Kidney (tissue), 13 donors: ENCODE measurements at regions not wholly inside any gene's neighbourhood (a gene's known extent, or its start where the extent isn't known, plus 50 kb on each side); places are given as distances from the start of the nearest gene placed in this dataset.
A peak's percentile ranks its signal among the peaks of the same experiment; 100 is the strongest.

Experiments used
- DNase-seq, 5 donors: peaks; one replicate each; pipeline ENCODE4 v3.0.0-alpha.2; 2013 to 2020
- FAIRE-seq: peaks from 2 replicates; lab custom pipeline; 2012; peaks lifted over from hg19 to GRCh38; lab: Jason Lieb, UNC
- H3K27ac ChIP-seq, 2 donors: one replicate each; pipeline ENCODE4 v1.7.0; 2013; ENCODE audit warnings: low read depth in 2 of 2, low read length in 2 of 2, inconsistent platforms in 1 of 2
- H3K27me3 ChIP-seq: one replicate; pipeline ENCODE4 v1.7.1; 2013; ENCODE audit warnings: low read length, inconsistent platforms; ENCODE audit not compliant: control insufficient read depth, insufficient read depth
- H3K36me3 ChIP-seq, 3 donors: one replicate each; pipeline versions ENCODE4 v1.7.0 to v1.7.1; 2013; ENCODE audit warnings: low read length in 3 of 3, control low read depth in 1 of 3, inconsistent platforms in 1 of 3; ENCODE audit not compliant: insufficient read depth in 3 of 3, control insufficient read depth in 2 of 3
- H3K4me1 ChIP-seq, 3 donors: one replicate each; pipeline versions ENCODE4 v1.7.0 to v1.7.1; 2013; ENCODE audit warnings: low read length in 3 of 3, inconsistent platforms in 1 of 3, low read depth in 1 of 3; ENCODE audit not compliant: control insufficient read depth in 2 of 3, insufficient read depth in 2 of 3
- H3K4me3 ChIP-seq, 3 donors: one replicate each; pipeline versions ENCODE4 v1.7.0 to v1.8.1; 2013; ENCODE audit warnings: low read length in 3 of 3, control low read depth in 1 of 3, inconsistent platforms in 1 of 3
- H3K9ac ChIP-seq, 3 donors: one replicate each; pipeline versions ENCODE4 v1.7.0 to v1.7.1; 2013; ENCODE audit warnings: low read length in 3 of 3, control low read depth in 1 of 3, inconsistent platforms in 1 of 3
- H3K9me3 ChIP-seq, 3 donors: one replicate each; pipeline versions ENCODE4 v1.7.0 to v1.7.1; 2013; ENCODE audit warnings: low read length in 3 of 3, control low read depth in 1 of 3, inconsistent platforms in 1 of 3; ENCODE audit not compliant: control insufficient read depth in 2 of 3, insufficient read depth in 1 of 3
- CTCF ChIP-seq: IDR thresholded peaks from 3 replicates; pipeline ENCODE4 v1.5.1; 2012; ENCODE audit warnings: mild to moderate bottlenecking, moderate library complexity, borderline replicate concordance; ENCODE audit not compliant: insufficient read depth; ENCODE audit errors: extremely low read depth
- intact Hi-C: fragments of 100-400 bp; cut with DNase I; formaldehyde crosslinking; loops from one replicate; pipeline ENCODE4 v1.11.1; 2022
- donor health status: control.
- donor health status: control.
- donor health status: control.
- donor health status: control.
- donor health status: control.
- donor health status: DM: yes; HTN: yes; CAD: no.
- donor health status: Normal renal cell carcinoma (clear cell type).

GRCh38 chr5:82448374-82448773 is 170.2 kb upstream of the RPS23 start:
- no peak for FAIRE-seq
- Histone ChIP-seq H3K27ac (no peak overlapping the region), H3K9ac (no peak overlapping the region), H3K4me3 (no peak overlapping the region), H3K27me3 (no peaks in the 10 kb centered on the region), H3K36me3 (no peaks in the 10 kb centered on the region), H3K9me3 (no peaks in the 10 kb centered on the region), H3K4me1 (no peaks in the 10 kb centered on the region)
- no peak for DNase-seq
- no peak for TF ChIP-seq CTCF
- intact Hi-C loops, result no loop called here

GRCh38 chr5:82447913-82448312 is 169.8 kb upstream of the RPS23 start:
- no peak for TF ChIP-seq CTCF
- H3K27ac ChIP-seq, result no peak overlapping the region
- intact Hi-C loops, result no loop called here
- H3K4me1 ChIP-seq, result no peaks in the 10 kb centered on the region
- no peak for FAIRE-seq
- no peak overlapping the region for H3K9ac ChIP-seq
- no peaks in the 10 kb centered on the region for H3K36me3 ChIP-seq
- H3K4me3 ChIP-seq, result no peak overlapping the region
- no peaks in the 10 kb centered on the region for H3K27me3 ChIP-seq
- H3K9me3 ChIP-seq, result no peaks in the 10 kb centered on the region
- DNase-seq, result no peak

GRCh38 chr5:82446809-82447208 is 168.7 kb upstream of the RPS23 start:
- Histone ChIP-seq H3K4me1 (no peaks in the 10 kb centered on the region), H3K9ac (no peak overlapping the region), H3K27me3 (no peaks in the 10 kb centered on the region), H3K9me3 (no peaks in the 10 kb centered on the region), H3K36me3 (no peaks in the 10 kb centered on the region), H3K4me3 (no peak overlapping the region), H3K27ac (no peak overlapping the region)
- intact Hi-C loops, result no loop called here
- no peak for TF ChIP-seq CTCF
- DNase-seq (no peak), FAIRE-seq (no peak)

- intact Hi-C loops, result no loop called here
- no peak overlapping the region for H3K4me3 ChIP-seq
- TF ChIP-seq CTCF, result no peak
- DNase-seq (peak in 3 of 5 donors; percentile 44 to 84 (median 82)), FAIRE-seq (no peak)
- H3K9ac ChIP-seq, result no peak overlapping the region
- H3K9me3 ChIP-seq, result no peaks in the 10 kb centered on the region
- no peaks in the 10 kb centered on the region for H3K36me3 ChIP-seq
- H3K4me1 ChIP-seq, result no peaks in the 10 kb centered on the region
- no peak overlapping the region for H3K27ac ChIP-seq
- no peaks in the 10 kb centered on the region for H3K27me3 ChIP-seq
These were observed 167.7 kb upstream of the RPS23 start for GRCh38 chr5:82445726-82446335.
